PFSK-1 (cell line): ENCODE measurements at regions not wholly inside any gene's neighbourhood (a gene's known extent, or its start where the extent isn't known, plus 50 kb on each side); places are given as distances from the start of the nearest gene placed in this dataset.

Experiments
- POLR2AphosphoS5 ChIP-seq: IDR thresholded peaks from 2 replicates; pipeline ENCODE4 v1.6.1; 2012; ENCODE audit warnings: low read depth, mild to moderate bottlenecking, control low read depth, low read length, moderate library complexity
- SIN3A ChIP-seq: IDR thresholded peaks from 2 replicates; pipeline ENCODE4 v1.6.1; 2012; ENCODE audit warnings: mild to moderate bottlenecking, low read length, moderate library complexity, borderline replicate concordance; ENCODE audit not compliant: insufficient read depth
- TAF1 ChIP-seq: IDR thresholded peaks from 2 replicates; pipeline ENCODE4 v1.6.1; 2012; ENCODE audit warnings: low read length, control low read depth, borderline replicate concordance; ENCODE audit not compliant: insufficient read depth
- TF ChIP-seq, protein P1 (sequence below), 2 experiments: IDR thresholded peaks; 2 replicates each; pipeline versions ENCODE4 v1.6.1 to v1.8.0; 2011 to 2012; ENCODE audit warnings: low read depth in 2 of 2, low read length in 2 of 2, control low read depth in 1 of 2, inconsistent platforms in 1 of 2, mild to moderate bottlenecking in 1 of 2, moderate library complexity in 1 of 2; ENCODE audit not compliant: insufficient read depth in 1 of 2

DNA sequence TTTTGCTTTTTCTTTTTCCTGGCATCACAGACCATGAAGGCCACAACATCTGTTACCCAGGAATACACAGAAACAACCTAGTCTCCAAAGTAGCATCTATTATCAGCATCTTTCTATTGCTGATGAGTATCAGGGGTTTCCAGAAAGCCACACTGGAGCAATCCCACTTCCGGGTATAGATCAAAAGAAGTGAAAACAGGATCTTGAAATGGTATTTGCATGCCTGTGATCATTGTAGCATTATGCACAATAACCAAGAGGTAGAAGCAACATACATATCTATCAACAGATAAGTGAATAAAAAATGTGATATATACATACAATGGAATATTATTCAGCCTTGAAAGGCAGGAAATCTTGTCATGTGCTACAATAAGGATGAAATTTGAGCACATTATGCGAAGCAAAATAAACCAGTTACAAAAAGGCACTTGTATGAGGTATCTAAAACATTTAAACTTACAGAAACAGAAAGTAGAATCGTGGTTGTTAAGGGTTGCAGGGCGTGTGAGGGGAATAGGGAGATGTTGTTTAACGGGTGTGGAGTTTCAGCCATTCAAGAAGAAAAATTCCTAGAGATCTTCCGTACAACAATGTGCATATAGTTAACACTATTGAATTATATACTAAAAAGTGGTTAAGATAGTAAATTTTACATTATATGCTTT, 115.1 kb downstream of the KCNE4 start:
- TF ChIP-seq TAF1 = no peak
- no peak for TF ChIP-seq POLR2AphosphoS5
- TF ChIP-seq, protein P1, sequence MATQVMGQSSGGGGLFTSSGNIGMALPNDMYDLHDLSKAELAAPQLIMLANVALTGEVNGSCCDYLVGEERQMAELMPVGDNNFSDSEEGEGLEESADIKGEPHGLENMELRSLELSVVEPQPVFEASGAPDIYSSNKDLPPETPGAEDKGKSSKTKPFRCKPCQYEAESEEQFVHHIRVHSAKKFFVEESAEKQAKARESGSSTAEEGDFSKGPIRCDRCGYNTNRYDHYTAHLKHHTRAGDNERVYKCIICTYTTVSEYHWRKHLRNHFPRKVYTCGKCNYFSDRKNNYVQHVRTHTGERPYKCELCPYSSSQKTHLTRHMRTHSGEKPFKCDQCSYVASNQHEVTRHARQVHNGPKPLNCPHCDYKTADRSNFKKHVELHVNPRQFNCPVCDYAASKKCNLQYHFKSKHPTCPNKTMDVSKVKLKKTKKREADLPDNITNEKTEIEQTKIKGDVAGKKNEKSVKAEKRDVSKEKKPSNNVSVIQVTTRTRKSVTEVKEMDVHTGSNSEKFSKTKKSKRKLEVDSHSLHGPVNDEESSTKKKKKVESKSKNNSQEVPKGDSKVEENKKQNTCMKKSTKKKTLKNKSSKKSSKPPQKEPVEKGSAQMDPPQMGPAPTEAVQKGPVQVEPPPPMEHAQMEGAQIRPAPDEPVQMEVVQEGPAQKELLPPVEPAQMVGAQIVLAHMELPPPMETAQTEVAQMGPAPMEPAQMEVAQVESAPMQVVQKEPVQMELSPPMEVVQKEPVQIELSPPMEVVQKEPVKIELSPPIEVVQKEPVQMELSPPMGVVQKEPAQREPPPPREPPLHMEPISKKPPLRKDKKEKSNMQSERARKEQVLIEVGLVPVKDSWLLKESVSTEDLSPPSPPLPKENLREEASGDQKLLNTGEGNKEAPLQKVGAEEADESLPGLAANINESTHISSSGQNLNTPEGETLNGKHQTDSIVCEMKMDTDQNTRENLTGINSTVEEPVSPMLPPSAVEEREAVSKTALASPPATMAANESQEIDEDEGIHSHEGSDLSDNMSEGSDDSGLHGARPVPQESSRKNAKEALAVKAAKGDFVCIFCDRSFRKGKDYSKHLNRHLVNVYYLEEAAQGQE (IDR thresholded peaks at IDR 0.05; ENCODE audit: insufficient read depth in 1 of 2, low read depth in 2 of 2, low read length in 2 of 2) = no peak
- TF ChIP-seq SIN3A = no peak
